Effector memory CD4-positive, alpha-beta T cell (primary cell): ENCODE measurements at regions not wholly inside any gene's neighbourhood (a gene's known extent, or its start where the extent isn't known, plus 50 kb on each side); places are given as distances from the start of the nearest gene placed in this dataset.
"Not testable (repeated sequence)": the region's sequence is repeated elsewhere in the genome, so short reads cannot be mapped to it uniquely, and the experiment has no call there.

Experiments
- DNase-seq, 3 donors: peaks; one replicate each; pipeline ENCODE4 v3.0.0-alpha.2; 2020
- H3K27ac ChIP-seq: 2 replicates; pipeline ENCODE4 v1.7.0; 2013; ENCODE audit warnings: mild to moderate bottlenecking, low read length, moderate library complexity; ENCODE audit not compliant: insufficient read depth, poor library complexity, severe bottlenecking
- H3K27me3 ChIP-seq: replicated peaks from 2 replicates; pipeline ENCODE4 v1.7.0; 2013; ENCODE audit warnings: mild to moderate bottlenecking, low read length; ENCODE audit not compliant: insufficient read depth, control insufficient read depth, poor library complexity, severe bottlenecking
- H3K36me3 ChIP-seq: 2 replicates; pipeline ENCODE4 v1.7.0; 2013; ENCODE audit warnings: mild to moderate bottlenecking, low read length, moderate library complexity; ENCODE audit not compliant: control insufficient read depth, insufficient read depth
- H3K4me1 ChIP-seq: 2 replicates; pipeline ENCODE4 v1.7.0; 2013; ENCODE audit warnings: low read length, mild to moderate bottlenecking; ENCODE audit not compliant: control insufficient read depth, insufficient read depth, poor library complexity, severe bottlenecking
- H3K4me3 ChIP-seq: 2 replicates; pipeline ENCODE4 v1.7.0; 2013; ENCODE audit warnings: low read length, low read depth, mild to moderate bottlenecking; ENCODE audit not compliant: insufficient read depth, poor library complexity, severe bottlenecking
- H3K9me3 ChIP-seq: 2 replicates; pipeline ENCODE4 v1.7.0; 2013; ENCODE audit warnings: mild to moderate bottlenecking, low read length, moderate library complexity; ENCODE audit not compliant: control insufficient read depth

- Histone ChIP-seq H3K9me3 (no peaks in the 10 kb centered on the region), H3K4me1 (no peaks in the 10 kb centered on the region), H3K27ac (no peak overlapping the region), H3K36me3 (no peaks in the 10 kb centered on the region), H3K27me3 (no peaks in the 10 kb centered on the region), H3K4me3 (no peak overlapping the region)
- DNase-seq: no peak
These were observed 94.6 kb upstream of the TERB2 start for GRCh38 chr15:44861917-44862316.

- not testable (repeated sequence) for H3K4me1 ChIP-seq, H3K9me3 ChIP-seq, H3K4me3 ChIP-seq, DNase-seq, H3K27me3 ChIP-seq, H3K36me3 ChIP-seq, H3K27ac ChIP-seq
These were observed 93.6 kb upstream of the TERB2 start for GRCh38 chr15:44862866-44863265.

DNA sequence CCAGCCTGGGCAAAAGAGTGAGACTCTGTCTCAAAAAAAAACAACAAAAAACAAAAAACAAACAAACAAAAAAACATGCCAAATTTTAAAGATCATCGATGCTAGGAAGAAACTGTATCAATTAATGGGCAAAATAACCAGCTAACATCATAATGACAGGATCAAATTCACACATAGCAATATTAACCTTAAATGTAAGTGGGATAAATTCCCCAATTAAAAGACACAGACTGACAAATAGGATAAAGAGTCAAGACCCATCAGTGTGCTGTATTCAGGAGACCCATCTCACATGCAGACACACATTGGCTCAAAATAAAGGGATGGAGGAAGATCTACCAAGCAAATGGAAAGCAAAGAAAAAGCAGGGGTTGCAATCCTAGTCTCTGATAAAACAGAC lies 88.4 kb upstream of the TERB2 start:
- not testable (repeated sequence) for DNase-seq, H3K4me1 ChIP-seq, H3K27ac ChIP-seq, H3K36me3 ChIP-seq, H3K27me3 ChIP-seq, H3K4me3 ChIP-seq, H3K9me3 ChIP-seq

- H3K36me3 ChIP-seq, H3K9me3 ChIP-seq, DNase-seq, H3K4me3 ChIP-seq, H3K4me1 ChIP-seq, H3K27ac ChIP-seq, H3K27me3 ChIP-seq: not testable (repeated sequence)
These were observed 86.4 kb upstream of the TERB2 start for GRCh38 chr15:44870125-44870524.

GRCh38 chr15:44873103-44873502 lies 83.4 kb upstream of the TERB2 start:
- Histone ChIP-seq H3K27ac (no peak overlapping the region), H3K27me3 (no peaks in the 10 kb centered on the region)
- DNase-seq: no peak

GRCh38 chr15:44879066-44879465 lies 77.4 kb upstream of the TERB2 start:
- H3K27me3 ChIP-seq: no peaks in the 10 kb centered on the region
- no peaks in the 10 kb centered on the region for H3K36me3 ChIP-seq
- H3K27ac ChIP-seq: no peak overlapping the region
- H3K4me1 ChIP-seq: no peaks in the 10 kb centered on the region
- no peak for DNase-seq
- no peak overlapping the region for H3K4me3 ChIP-seq
- no peaks in the 10 kb centered on the region for H3K9me3 ChIP-seq

More at GRCh38 chr15:44873103-44873502, 83.4 kb upstream of the TERB2 start:
- Histone ChIP-seq H3K4me3 (no peak overlapping the region), H3K36me3 (no peaks in the 10 kb centered on the region), H3K4me1 (no peaks in the 10 kb centered on the region), H3K9me3 (no peaks in the 10 kb centered on the region)

GRCh38 chr15:44882499-44882968 lies 74.0 kb upstream of the TERB2 start:
- H3K27me3 ChIP-seq: no peaks in the 10 kb centered on the region
- no peaks in the 10 kb centered on the region for H3K36me3 ChIP-seq
- H3K4me1 ChIP-seq: no peaks in the 10 kb centered on the region
- DNase-seq: no peak
- H3K9me3 ChIP-seq: no peaks in the 10 kb centered on the region
- H3K4me3 ChIP-seq: no peak overlapping the region
- H3K27ac ChIP-seq: no peak overlapping the region

GRCh38 chr15:44883199-44883877 lies 73.1 kb upstream of the TERB2 start:
- H3K4me1 ChIP-seq: no peaks in the 10 kb centered on the region
- H3K27ac ChIP-seq: no peak overlapping the region
- no peak for DNase-seq
- H3K9me3 ChIP-seq: no peaks in the 10 kb centered on the region
- H3K36me3 ChIP-seq: no peaks in the 10 kb centered on the region
- no peaks in the 10 kb centered on the region for H3K27me3 ChIP-seq
- H3K4me3 ChIP-seq: no peak overlapping the region

DNA sequence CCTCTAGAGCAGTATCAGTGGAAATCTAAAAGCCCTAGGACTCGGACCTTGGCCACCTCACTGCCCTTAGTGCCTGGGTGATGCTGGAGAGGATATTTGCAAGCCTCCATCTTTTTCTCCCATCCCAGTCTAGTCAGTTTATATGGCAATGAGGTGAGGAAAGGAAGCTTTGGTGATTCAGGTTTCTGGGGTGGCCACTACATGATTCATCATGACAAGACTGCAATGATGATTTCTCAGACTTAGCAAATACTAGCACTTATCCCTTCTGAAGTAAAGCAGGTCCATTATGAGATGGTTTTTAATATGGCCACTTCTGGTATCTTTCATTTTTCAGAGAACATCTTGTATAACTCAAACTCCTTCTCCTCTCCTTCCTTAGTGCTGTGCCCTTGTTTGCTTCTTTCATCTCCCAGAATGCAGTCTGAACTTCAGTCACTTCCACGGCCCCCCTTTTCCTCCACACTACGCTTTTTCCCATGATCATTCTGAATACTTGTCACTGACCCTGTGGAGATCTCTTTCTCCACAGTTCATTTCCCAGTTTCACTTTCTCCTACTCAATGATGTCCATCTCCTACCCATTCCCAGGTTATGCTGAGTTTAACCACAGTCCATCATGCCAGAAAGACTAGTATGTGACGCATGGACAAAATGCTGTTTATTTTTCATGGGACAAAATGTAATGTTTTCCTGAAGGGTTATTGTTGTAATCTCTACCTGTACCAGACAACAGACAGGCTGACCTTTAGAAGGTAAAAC lies 57.4 kb upstream of the TERB2 start:
- H3K27me3 ChIP-seq, H3K27ac ChIP-seq, H3K4me3 ChIP-seq, H3K9me3 ChIP-seq, H3K4me1 ChIP-seq, H3K36me3 ChIP-seq, DNase-seq: not testable (repeated sequence)

DNA sequence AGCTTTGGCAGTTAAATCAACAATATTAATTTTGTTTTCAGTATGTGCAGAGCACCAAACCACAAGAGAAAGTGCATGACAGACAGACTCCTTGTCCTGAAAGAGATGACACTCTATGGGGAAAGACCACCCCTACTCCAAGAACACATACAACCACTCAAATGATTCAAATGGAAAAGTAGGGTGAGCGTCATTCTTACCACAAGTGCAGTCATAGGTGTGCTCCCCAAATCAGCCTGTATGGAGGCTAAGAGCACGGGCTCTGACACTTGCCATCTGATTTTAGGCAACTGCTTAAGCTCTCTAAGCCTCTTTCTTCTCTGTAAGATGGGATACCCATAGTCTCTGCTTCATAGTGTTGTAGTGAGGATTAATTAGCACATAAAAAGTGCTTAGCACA lies 56.7 kb upstream of the TERB2 start:
- not testable (repeated sequence) for DNase-seq, H3K36me3 ChIP-seq, H3K9me3 ChIP-seq, H3K4me3 ChIP-seq, H3K27ac ChIP-seq, H3K27me3 ChIP-seq, H3K4me1 ChIP-seq
